ENCODE measurements at regions not wholly inside any gene's neighbourhood (a gene's known extent, or its start where the extent isn't known, plus 50 kb on each side); places are given as distances from the start of the nearest gene placed in this dataset.

- peak; percentile 75 for ATAC-seq
- no peak overlapping the region for H3K4me3 ChIP-seq (replicated peaks in 1 of 2; ENCODE audit: low read depth in 1 of 2, low read length in 2 of 2)
- DNase-seq (ENCODE audit: low read depth, low spot score) = no peak
- intact Hi-C loops (cut with micrococcal nuclease) = no loop called here
- no peak overlapping the region for H3K9ac ChIP-seq (ENCODE audit: low read length)
- TF ChIP-seq RAD21 (IDR thresholded peaks at IDR 0.05; ENCODE audit: low read depth) (peak; percentile 39), ZNF274 (IDR thresholded peaks at IDR 0.05; ENCODE audit: low read depth, low read length) (no peak), CTCF (IDR thresholded peaks at IDR 0.05 in 2 of 3, conservative IDR thresholded peaks at IDR 0.05 in 1 of 3; ENCODE audit: borderline replicate concordance in 1 of 3, insufficient read depth in 1 of 3, low read depth in 2 of 3, low read length in 2 of 3) (0 out of 6 replicates have a peak, but pooled peaks have one; percentile 6 to 18 (median 11)), FOSL1 (IDR thresholded peaks at IDR 0.05; ENCODE audit: low read depth) (no peak)
- H3K9me3 ChIP-seq (ENCODE audit: control insufficient read depth in 1 of 2, insufficient read depth in 1 of 2, low read depth in 1 of 2, low read length in 2 of 2) = no peaks in the 10 kb centered on the region
- no peak overlapping the region for H3K4me2 ChIP-seq (ENCODE audit: low read length)
- no peak overlapping the region for H2AFZ ChIP-seq (ENCODE audit: low read depth, low read length, poor library complexity, severe bottlenecking)
- H4K20me1 ChIP-seq (ENCODE audit: insufficient read depth) = no peaks in the 10 kb centered on the region
- no peak overlapping the region for H3K27ac ChIP-seq (ENCODE audit: low read depth, low read length)
- H3K79me2 ChIP-seq (ENCODE audit: insufficient read depth, low read length) = no peaks in the 10 kb centered on the region
- H3K9me2 ChIP-seq (ENCODE audit: insufficient read depth) = no peaks in the 10 kb centered on the region
- ChIA-PET CTCF (no interaction called here), RAD21 (ENCODE audit: low non-redundant PET in 1 of 2, low total read pairs in 2 of 2, uncharacterized antibody in 2 of 2, unreplicated experiment in 2 of 2) (no interaction called here), POLR2A (no interaction called here)
- no peaks in the 10 kb centered on the region for H3K36me3 ChIP-seq (ENCODE audit: control insufficient read depth in 1 of 2, insufficient read depth in 2 of 2, low read length in 2 of 2)
- H3K4me1 ChIP-seq (ENCODE audit: control insufficient read depth in 1 of 2, insufficient read depth in 2 of 2, low read length in 2 of 2) = peaks cover 2 to 13% of the 10 kb centered on the region in 2 experiments; a peak in 3 of 4 replicates
- no peaks in the 10 kb centered on the region; the same call in 1 of the 2 replicates for H3K27me3 ChIP-seq (ENCODE audit: insufficient read depth, low read length)
- no TSS peak for BruUV-seq (replicated peaks)
Observed at GRCh38 chr12:115468087-115468510, 784.1 kb upstream of the TBX3 start.

GRCh38 chr12:115467531-115467930, 783.6 kb upstream of the TBX3 start:
- H3K27me3 ChIP-seq (ENCODE audit: insufficient read depth, low read length) = no peaks in the 10 kb centered on the region; the same call in 1 of the 2 replicates
- H3K27ac ChIP-seq (ENCODE audit: low read depth, low read length) = no peak overlapping the region
- no TSS peak for BruUV-seq (replicated peaks)
- H3K4me3 ChIP-seq (replicated peaks in 1 of 2; ENCODE audit: low read depth in 1 of 2, low read length in 2 of 2) = no peak overlapping the region
- H3K9ac ChIP-seq (ENCODE audit: low read length) = no peak overlapping the region
- H2AFZ ChIP-seq (ENCODE audit: low read depth, low read length, poor library complexity, severe bottlenecking) = no peak overlapping the region
- POLR2A ChIA-PET = no interaction called here
- RAD21 ChIA-PET (ENCODE audit: low non-redundant PET in 1 of 2, low total read pairs in 2 of 2, uncharacterized antibody in 2 of 2, unreplicated experiment in 2 of 2) = no interaction called here
- H3K9me2 ChIP-seq (ENCODE audit: insufficient read depth) = no peaks in the 10 kb centered on the region
- H3K79me2 ChIP-seq (ENCODE audit: insufficient read depth, low read length) = no peaks in the 10 kb centered on the region
- CTCF ChIA-PET = no interaction called here
- no peak for TF ChIP-seq ATF3 (IDR thresholded peaks at IDR 0.05)
- no peak for TF ChIP-seq JUND (IDR thresholded peaks at IDR 0.05)
- no peak for TF ChIP-seq ZFX (IDR thresholded peaks at IDR 0.05)
- no peak for TF ChIP-seq SIN3A (IDR thresholded peaks at IDR 0.05; ENCODE audit: low read depth)
- TF ChIP-seq SP1 (IDR thresholded peaks at IDR 0.05; ENCODE audit: low read depth) = no peak
- no peak for TF ChIP-seq ZBTB33 (IDR thresholded peaks at IDR 0.05; ENCODE audit: extremely low read depth, insufficient replicate concordance, low read length)
- no peak for TF ChIP-seq POLR2AphosphoS5 (IDR thresholded peaks at IDR 0.05; ENCODE audit: low read depth, low read length)
- TF ChIP-seq MAX (IDR thresholded peaks at IDR 0.05) = no peak
- H3K9me3 ChIP-seq (ENCODE audit: control insufficient read depth in 1 of 2, insufficient read depth in 1 of 2, low read depth in 1 of 2, low read length in 2 of 2) = no peaks in the 10 kb centered on the region
- no peaks in the 10 kb centered on the region for H3K36me3 ChIP-seq (ENCODE audit: control insufficient read depth in 1 of 2, insufficient read depth in 2 of 2, low read length in 2 of 2)
- no peak for ATAC-seq
- intact Hi-C loops (cut with micrococcal nuclease) = no loop called here
- H4K20me1 ChIP-seq (ENCODE audit: insufficient read depth) = no peaks in the 10 kb centered on the region
- no peak overlapping the region for H3K4me2 ChIP-seq (ENCODE audit: low read length)
- DNase-seq (ENCODE audit: low read depth, low spot score) = no peak
- H3K4me1 ChIP-seq (ENCODE audit: control insufficient read depth in 1 of 2, insufficient read depth in 2 of 2, low read length in 2 of 2) = peaks cover 0 to 8% of the 10 kb centered on the region in 2 experiments; a peak in 2 of 4 replicates

Measured in HCT116 (cell line).